ENCODE measurements at regions not wholly inside any gene's neighbourhood (a gene's known extent, or its start where the extent isn't known, plus 50 kb on each side); places are given as distances from the start of the nearest gene placed in this dataset.

GRCh38 chr18:991441-991840, 86.8 kb downstream of the ADCYAP1 start:
- DNase-seq (ENCODE audit: low spot score) = no peak
- in situ Hi-C loops (cut with HindIII; ENCODE audit: low sequenced_read_pairs) = no loop called here

DNA sequence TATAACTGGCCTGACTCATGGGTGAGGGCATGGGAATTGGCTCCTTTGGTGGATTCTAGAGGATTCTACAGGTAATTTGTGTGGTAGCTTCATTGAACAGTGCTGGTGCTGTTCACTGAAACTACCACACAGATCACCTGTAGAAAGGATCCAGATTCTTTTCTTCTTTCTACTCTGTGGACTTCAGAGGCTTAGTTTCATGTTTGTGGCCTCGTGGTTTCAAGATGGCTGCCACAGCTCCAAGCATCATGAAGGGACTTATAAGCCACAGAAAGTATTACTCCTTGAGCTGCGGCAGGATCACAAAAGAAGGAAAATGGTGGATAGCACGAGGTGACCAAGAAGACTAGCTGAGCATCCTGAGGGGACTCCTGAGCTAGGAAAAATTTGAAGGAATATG, 88.9 kb downstream of the ADCYAP1 start:
- in situ Hi-C loops (cut with HindIII; ENCODE audit: low sequenced_read_pairs) = no loop called here
- DNase-seq (ENCODE audit: low spot score) = no peak

DNA sequence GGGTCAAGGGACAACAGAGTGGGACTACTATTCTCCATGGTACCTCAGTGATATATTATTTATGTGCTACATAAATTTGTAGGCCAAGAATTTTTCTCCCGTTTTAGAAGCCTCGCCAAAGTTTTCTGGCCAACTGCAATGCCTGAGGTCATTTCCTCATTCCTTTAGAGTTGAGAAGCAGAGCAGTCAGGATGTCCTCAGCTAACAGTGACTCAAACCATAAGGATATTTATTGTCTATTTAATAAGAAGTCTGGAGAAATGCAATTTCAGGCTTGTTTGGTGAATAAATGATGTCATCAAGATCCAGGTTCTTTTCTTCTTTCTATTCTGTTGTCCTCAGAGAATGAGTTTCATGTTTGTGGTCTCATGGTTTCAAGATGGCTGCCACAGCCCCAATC, 91.0 kb downstream of the ADCYAP1 start:
- in situ Hi-C loops (cut with HindIII; ENCODE audit: low sequenced_read_pairs) = no loop called here
- DNase-seq (ENCODE audit: low spot score) = no peak

DNA sequence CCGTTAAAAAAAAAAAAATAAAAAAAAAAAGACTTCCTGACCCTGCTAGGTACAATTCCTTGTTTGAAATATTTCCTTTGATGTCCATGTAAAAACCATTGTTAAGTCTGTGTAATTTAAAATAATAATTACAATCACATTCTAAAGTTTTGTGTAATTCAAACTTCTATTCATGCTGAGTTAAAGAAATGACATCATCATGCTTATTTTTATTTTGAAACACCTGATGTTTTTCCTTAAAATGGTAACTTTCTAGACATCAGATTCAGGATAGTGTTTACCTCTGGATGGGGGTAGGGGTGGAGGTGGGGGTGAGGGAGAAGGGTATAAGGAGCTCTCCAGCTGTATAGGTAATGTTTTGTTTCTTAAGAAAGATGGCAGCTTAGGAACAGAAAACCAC, 92.8 kb downstream of the ADCYAP1 start:
- in situ Hi-C loops (cut with HindIII; ENCODE audit: low sequenced_read_pairs) = no loop called here
- no peak for DNase-seq (ENCODE audit: low spot score)

DNA sequence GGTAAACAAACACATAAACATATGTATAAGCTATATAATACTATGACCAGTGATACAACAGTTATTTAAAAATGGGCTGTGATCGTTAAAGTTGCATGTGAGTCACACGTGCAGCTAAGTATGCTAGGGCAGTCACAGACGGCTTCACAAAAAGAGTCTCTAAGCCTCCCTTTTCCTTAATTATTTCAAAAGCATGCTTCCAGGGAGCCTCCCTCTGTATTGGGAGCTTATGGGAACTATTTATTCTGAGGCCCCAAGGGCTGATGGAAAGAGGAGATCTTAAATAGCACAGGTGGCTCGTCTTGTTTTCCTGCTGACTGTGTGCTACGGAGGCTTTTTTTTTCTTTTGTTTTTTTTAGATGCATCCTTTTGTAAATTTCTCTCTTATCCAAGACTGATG, 94.3 kb downstream of the ADCYAP1 start:
- DNase-seq (ENCODE audit: low spot score) = no peak
- in situ Hi-C loops (cut with HindIII; ENCODE audit: low sequenced_read_pairs) = no loop called here

GRCh38 chr18:1002653-1003178, 98.0 kb downstream of the ADCYAP1 start:
- in situ Hi-C loops (cut with HindIII; ENCODE audit: low sequenced_read_pairs) = no loop called here
- no peak for DNase-seq (ENCODE audit: low spot score)

DNA sequence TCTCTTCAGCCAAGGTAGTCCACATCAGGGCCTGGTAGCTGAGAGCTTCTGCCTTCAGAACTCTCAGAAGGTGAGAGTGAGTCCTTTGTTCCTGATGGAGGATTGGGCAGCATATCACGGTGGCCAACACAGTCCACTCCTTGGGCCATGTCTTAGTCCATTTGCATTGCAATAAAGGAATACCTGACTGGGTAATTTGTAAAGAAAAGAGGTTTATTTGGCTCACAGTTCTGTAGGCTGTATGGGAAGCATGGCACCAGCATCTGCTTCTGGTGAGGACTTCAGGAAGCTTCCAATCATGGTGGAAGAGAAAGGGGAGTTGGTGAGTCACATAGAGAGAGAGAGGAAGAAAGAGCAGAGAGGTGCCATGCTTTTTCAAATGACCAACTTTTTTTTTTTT, 98.8 kb downstream of the ADCYAP1 start:
- in situ Hi-C loops (cut with HindIII; ENCODE audit: low sequenced_read_pairs) = no loop called here
- DNase-seq (ENCODE audit: low spot score) = no peak

DNA sequence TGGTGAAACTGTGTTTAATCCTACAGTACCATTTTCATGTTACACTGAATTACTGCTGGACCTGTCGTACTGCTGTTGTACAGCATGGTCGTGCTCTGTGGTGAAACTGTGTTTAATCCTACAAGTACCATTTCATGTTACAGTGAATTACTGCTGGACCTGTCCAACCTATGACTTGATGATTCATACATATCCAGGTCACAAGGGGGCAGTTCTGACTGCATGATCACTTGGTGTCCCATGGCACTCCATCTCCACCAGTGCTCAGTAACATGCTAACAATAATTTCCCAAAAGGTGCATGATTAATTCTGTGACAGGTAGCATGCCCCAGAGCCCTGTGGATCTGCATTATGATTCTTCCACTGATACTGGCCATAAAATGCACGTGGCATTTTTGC, 101.6 kb downstream of the ADCYAP1 start:
- in situ Hi-C loops (cut with HindIII; ENCODE audit: low sequenced_read_pairs) = no loop called here
- no peak for DNase-seq (ENCODE audit: low spot score)

DNA sequence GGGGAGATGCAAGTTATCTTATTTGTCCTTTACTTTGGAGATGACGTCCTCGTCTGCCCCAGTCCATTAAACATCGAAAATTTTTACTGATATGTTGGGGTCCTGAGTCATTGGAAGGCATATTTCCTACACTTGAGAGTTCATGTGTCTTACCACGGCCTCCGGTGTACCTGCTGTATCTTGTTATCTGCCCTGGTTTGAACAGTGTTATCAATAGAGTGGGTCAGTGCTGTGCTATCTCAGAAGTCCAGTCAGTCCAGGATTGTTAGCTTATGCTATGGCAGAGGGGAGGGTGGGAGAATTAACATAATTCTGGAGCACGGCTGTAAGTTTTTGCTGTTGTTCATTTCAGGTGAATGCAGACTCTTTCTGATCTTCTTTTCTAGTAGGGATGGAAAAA, 102.3 kb downstream of the ADCYAP1 start:
- DNase-seq (ENCODE audit: low spot score) = no peak
- in situ Hi-C loops (cut with HindIII; ENCODE audit: low sequenced_read_pairs) = no loop called here

GRCh38 chr18:1011349-1011748, 106.7 kb downstream of the ADCYAP1 start:
- no peak for DNase-seq (ENCODE audit: low spot score)
- in situ Hi-C loops (cut with HindIII; ENCODE audit: low sequenced_read_pairs) = no loop called here

DNA sequence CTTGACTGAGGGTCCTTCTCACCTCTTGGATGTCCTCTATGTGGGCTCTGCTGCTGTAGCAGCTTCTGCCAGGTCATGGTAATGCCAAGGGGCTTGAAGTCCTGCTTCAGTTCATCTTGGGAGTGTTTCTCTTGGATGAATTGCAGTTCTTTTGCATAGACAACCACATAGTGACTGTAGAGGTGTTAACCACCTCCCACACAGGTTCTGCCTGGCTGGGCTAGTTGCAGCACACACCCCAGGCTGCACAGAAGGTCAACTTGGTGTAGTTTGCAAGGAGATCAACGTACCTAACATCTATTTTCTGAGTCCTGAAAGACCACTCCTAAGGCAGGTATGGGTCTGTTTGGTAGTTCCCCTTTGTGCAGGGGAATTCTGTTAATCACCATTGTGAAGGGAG, 108.1 kb downstream of the ADCYAP1 start:
- DNase-seq (ENCODE audit: low spot score) = no peak
- in situ Hi-C loops (cut with HindIII; ENCODE audit: low sequenced_read_pairs) = no loop called here

GRCh38 chr18:1013951-1014350, 109.3 kb downstream of the ADCYAP1 start:
- in situ Hi-C loops (cut with HindIII; ENCODE audit: low sequenced_read_pairs) = no loop called here
- DNase-seq (ENCODE audit: low spot score) = no peak

DNA sequence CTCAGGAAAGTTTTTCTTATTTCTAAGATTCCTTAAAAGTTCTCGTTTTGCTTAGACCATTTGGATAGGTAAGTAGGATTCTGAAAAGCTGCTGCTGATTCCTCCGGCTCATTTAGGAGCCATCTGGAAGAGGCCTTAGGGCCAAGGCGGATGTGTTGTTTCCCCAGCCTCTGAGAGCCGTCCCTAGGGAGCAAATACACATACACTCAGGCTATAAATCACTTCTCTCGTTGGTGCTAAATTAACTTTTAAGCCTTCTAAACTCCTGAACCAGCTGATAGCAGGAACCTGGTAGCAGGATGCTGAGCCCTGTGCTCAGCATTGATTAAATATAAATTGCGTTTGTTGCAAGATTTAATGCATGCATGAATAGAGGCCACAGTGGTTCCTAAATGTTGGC, 109.8 kb downstream of the ADCYAP1 start:
- in situ Hi-C loops (cut with HindIII; ENCODE audit: low sequenced_read_pairs) = no loop called here
- DNase-seq (ENCODE audit: low spot score) = no peak

DNA sequence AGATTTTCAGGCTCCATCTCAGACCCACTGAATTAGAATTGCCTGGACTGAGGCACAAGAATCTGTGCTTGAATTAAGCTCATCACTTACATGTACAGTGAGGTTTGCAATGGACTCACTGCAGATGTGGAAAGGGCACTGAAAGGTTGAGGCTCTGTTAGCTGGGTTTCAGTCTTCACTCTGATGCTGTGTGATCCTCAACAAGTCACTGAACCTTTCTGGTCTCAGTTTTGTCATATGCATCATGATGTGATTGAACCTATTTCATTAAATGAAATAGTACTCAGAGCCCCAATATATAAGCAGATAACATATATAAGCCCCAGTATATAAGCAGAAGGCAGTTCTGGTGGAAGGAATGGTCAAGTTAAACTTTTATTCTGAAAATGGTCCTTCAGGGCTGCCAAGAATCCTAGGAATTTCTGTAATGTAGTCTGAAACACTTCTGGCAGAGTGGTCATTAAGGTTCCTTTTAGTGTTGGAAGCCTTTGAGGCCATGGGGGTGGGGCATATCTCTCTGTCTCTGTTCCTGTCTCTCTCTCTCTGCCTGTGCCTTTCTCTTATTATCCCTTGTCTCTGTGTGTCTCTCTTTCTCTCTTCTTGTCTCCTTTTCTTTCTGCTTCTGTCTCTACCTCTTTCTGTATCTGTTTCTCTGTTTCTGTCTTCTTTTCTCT, 110.4 kb downstream of the ADCYAP1 start:
- peak; percentile 4 for DNase-seq (ENCODE audit: low spot score)
- in situ Hi-C loops (cut with HindIII; ENCODE audit: low sequenced_read_pairs) = no loop called here

DNA sequence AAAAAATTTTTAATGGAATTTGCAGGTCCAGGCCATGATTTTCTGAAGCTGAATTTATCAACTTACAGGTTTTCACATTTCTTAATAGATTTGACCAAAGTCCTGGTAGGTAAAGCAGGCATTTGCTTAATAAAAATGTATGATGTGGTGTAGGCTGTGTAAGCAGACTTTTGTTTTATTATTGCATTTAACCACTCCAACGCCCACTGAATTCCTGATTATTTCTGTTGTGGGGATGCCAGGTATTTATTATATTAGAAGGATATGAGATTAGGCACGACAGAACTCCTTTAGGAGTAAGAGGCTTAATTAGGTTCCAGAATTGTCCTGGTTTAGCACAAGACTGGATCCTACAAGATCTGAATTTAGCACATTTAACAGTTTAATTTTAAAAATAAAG, 111.1 kb downstream of the ADCYAP1 start:
- in situ Hi-C loops (cut with HindIII; ENCODE audit: low sequenced_read_pairs) = no loop called here
- DNase-seq (ENCODE audit: low spot score) = no peak

- in situ Hi-C loops (cut with HindIII; ENCODE audit: low sequenced_read_pairs) = no loop called here
- no peak for DNase-seq (ENCODE audit: low spot score)
Measured at GRCh38 chr18:1017227-1018058, 112.8 kb downstream of the ADCYAP1 start.

- in situ Hi-C loops (cut with HindIII; ENCODE audit: low sequenced_read_pairs) = no loop called here
- peak; percentile 2 for DNase-seq (ENCODE audit: low spot score)
Measured at GRCh38 chr18:1018181-1018681, 113.6 kb downstream of the ADCYAP1 start.

- no peak for DNase-seq (ENCODE audit: low spot score)
- in situ Hi-C loops (cut with HindIII; ENCODE audit: low sequenced_read_pairs) = no loop called here
Measured at GRCh38 chr18:1019191-1019590, 114.5 kb downstream of the ADCYAP1 start.

DNA sequence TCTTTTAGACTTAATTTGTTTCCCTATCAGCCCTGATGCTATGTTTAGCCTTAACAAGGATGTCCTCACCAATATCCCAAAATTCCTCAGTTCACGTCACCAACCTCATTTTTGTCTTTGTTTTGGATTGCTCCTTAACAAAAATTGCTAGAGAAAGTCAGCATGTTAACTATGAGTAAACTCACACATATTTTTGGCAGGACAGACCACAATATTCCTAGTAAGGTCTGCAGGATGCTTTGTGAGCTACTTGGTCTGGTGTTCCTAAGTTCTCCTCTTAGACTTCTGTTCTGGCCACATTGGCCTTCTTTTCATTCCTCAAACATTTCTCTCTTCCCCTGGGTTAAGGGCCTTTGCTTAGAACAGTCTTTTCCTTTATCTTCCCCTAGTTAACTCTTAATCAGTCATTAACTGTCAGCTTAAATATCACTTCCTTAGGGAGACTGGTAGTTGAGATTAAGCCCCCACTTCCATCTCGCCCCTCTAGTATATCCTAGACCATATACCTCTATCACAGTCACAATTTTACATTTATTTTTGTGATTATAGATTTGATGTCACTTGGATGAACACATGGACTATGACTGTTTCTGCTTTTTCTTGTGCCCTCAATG, 116.2 kb downstream of the ADCYAP1 start:
- in situ Hi-C loops (cut with HindIII; ENCODE audit: low sequenced_read_pairs) = no loop called here

GRCh38 chr18:1026930-1027329, 122.3 kb downstream of the ADCYAP1 start:
- in situ Hi-C loops (cut with HindIII; ENCODE audit: low sequenced_read_pairs) = no loop called here
- DNase-seq (ENCODE audit: low spot score) = no peak

More for the DNA sequence above, 116.2 kb downstream of the ADCYAP1 start:
- DNase-seq (ENCODE audit: low spot score) = no peak

All from G401 (cell line).